IMR-90 (cell line): ENCODE measurements at regions not wholly inside any gene's neighbourhood (a gene's known extent, or its start where the extent isn't known, plus 50 kb on each side); places are given as distances from the start of the nearest gene placed in this dataset.

Source experiments
- MAFK ChIP-seq: IDR thresholded peaks from 2 replicates; pipeline ENCODE4 v1.6.1; 2012; ENCODE audit warnings: low read depth, low read length, improper control_type of control experiment
- POLR2A ChIP-seq: IDR thresholded peaks from 2 replicates; pipeline ENCODE4 v1.6.1; 2012; ENCODE audit warnings: mild to moderate bottlenecking, low read depth, low read length
- TF ChIP-seq, protein P1 (sequence below): conservative IDR thresholded peaks from 2 replicates; pipeline ENCODE4 v1.5.1; 2012; ENCODE audit warnings: mild to moderate bottlenecking, low read depth, low read length, improper control_type of control experiment

GRCh38 chr10:29199339-29199738 lies 89.5 kb upstream of the LYZL1 start:
- TF ChIP-seq POLR2A (no peak), MAFK (no peak)
- TF ChIP-seq, protein P1, sequence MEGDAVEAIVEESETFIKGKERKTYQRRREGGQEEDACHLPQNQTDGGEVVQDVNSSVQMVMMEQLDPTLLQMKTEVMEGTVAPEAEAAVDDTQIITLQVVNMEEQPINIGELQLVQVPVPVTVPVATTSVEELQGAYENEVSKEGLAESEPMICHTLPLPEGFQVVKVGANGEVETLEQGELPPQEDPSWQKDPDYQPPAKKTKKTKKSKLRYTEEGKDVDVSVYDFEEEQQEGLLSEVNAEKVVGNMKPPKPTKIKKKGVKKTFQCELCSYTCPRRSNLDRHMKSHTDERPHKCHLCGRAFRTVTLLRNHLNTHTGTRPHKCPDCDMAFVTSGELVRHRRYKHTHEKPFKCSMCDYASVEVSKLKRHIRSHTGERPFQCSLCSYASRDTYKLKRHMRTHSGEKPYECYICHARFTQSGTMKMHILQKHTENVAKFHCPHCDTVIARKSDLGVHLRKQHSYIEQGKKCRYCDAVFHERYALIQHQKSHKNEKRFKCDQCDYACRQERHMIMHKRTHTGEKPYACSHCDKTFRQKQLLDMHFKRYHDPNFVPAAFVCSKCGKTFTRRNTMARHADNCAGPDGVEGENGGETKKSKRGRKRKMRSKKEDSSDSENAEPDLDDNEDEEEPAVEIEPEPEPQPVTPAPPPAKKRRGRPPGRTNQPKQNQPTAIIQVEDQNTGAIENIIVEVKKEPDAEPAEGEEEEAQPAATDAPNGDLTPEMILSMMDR, result no peak
